ENCODE measurements at regions not wholly inside any gene's neighbourhood (a gene's known extent, or its start where the extent isn't known, plus 50 kb on each side); places are given as distances from the start of the nearest gene placed in this dataset.

DNA sequence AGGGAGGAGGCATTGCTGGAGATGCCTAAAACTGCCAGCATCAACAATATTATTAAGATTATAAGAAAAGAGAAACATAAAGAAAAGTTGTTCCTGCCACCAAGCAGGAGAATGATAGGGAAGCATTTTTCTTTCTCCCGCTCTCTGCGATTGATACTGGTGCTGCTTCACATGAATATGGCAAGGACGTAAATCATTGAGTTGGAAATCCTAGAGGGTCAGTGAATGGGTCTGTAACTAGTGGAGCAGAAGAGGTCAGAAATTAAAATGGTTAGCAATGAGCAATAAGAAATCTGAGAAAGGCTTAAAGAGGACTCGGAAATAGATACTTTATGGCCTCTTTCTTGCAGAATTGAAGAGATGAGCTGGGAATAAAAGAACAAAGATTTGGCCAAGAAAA is 631.7 kb downstream of the BCL11A start:
- DNase-seq (ENCODE audit: low read depth in 3 of 3), result no peak

GRCh38 chr2:59920961-59921360 is 632.5 kb downstream of the BCL11A start:
- no peak for DNase-seq (ENCODE audit: low read depth in 3 of 3)

DNA sequence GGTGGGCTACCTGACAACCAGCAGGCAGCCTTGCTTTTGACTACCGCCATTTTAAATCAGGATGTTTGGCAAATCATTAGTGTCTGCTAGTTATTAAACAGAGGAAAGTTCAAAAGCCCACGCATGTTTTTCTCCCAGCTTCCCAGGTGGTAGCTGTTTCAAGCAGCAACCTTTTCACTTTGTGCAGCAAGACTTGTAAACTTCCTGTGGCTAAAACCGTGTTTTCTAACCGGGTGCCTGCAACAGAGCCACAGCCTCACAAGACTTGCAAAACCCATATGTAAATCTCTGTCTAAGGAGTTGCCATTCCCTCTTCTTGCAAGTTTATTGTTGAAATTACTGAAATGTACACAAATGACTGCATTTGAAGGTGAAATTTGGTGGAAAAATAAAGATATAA is 633.1 kb downstream of the BCL11A start:
- no peak for DNase-seq (ENCODE audit: low read depth in 3 of 3)

- DNase-seq (ENCODE audit: low read depth in 3 of 3), result no peak
Measured at GRCh38 chr2:59919579-59919978, 633.9 kb downstream of the BCL11A start.

GRCh38 chr2:59912042-59912441 is 641.4 kb downstream of the BCL11A start:
- no peak for DNase-seq (ENCODE audit: low read depth in 3 of 3)

- no peak for DNase-seq (ENCODE audit: low read depth in 3 of 3)
Measured at GRCh38 chr2:59910166-59910565, 643.3 kb downstream of the BCL11A start.

- no peak for DNase-seq (ENCODE audit: low read depth in 3 of 3)
Measured at GRCh38 chr2:59909147-59909546, 644.3 kb downstream of the BCL11A start.

GRCh38 chr2:59905731-59906130 is 647.7 kb downstream of the BCL11A start:
- no peak for DNase-seq (ENCODE audit: low read depth in 3 of 3)

- DNase-seq (ENCODE audit: low read depth in 3 of 3), result no peak
Measured at GRCh38 chr2:59903994-59904544, 649.4 kb downstream of the BCL11A start.

DNA sequence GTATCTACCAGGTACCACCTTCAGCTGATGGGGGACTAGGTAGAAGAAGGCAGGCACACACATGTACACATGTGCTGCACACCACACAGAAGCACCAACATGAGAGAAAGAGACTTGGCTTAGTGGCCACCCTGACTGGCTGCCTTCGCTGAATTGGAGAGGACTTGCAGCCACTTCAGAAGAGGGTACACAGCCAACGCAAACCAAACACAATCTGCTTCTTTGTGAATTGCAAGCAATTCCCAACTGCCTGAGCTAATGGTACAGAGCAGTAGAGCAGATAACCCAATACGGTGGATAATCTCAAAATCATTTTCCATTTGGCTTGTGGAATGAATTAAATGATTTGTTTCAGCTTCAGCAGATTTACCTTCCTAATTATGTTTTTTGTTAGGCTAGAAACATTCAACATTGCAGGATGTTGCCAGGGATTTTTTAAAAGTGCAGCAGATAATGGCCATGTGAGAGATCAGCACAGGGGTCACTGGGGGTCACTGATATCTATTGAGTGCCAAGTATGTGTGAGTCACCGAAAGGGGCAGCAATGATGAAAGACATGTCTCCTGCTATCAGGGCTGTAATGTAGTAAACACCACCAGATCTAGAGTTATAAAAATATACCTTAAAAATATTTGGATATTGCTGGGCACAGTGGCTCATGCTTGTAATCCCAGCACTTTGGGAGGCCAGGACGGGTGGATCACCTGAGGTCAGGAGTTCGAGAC is 652.6 kb downstream of the BCL11A start:
- DNase-seq (ENCODE audit: low read depth in 3 of 3), result no peak

DNA sequence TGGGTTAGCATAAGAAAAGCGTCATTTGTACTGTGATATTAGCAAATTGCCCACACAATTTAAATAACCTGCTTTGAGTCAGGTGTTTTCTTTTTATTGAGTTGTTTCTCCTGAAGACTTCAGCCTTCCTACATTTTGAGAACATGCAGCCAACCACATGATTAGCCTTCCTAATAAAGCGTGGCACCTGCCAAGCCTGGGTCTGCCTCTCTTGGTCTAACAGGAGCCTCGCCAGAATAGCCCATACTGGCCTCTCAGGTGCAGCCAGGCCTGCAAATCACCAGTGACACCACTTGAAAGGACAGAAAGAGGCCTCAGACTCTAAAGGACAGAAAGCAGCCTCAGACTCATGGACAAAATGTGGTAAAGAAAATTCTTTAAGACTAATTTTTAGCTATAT is 653.8 kb downstream of the BCL11A start:
- no peak for DNase-seq (ENCODE audit: low read depth in 3 of 3)

DNA sequence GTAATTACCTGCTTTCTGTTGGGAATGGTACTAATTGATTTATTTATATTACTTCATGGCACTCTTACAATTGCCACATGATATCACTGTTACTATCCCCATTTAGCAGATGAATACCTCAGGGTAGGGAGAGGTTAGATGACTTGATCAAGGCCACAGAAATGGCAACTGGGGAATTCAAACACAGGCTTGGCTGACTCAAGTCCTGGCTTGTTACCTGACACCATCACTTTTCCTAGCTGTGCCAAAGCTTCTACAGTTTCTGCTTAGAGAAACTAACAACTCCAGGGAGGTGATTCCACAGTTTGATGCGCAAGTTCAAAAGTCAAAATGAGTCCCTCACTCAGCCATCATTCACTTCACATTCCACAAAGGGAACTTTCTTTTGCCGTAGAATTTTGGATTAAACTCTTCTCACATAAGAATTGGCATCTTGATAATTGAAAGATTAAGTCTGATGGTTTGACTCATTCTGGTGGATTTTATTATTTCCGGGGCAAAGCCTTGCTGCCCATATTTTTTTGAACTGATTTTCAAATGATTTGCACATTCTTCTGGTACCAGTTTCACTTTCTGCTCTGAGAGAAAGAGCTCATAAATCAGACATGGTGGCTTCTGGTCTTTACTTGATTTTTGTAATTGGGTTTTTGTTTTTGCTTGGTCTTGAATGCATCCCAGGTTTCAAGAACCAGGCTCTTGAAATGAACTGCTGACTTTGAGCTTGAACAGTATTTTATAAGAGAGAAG is 656.8 kb downstream of the BCL11A start:
- DNase-seq (ENCODE audit: low read depth in 3 of 3), result no peak

DNA sequence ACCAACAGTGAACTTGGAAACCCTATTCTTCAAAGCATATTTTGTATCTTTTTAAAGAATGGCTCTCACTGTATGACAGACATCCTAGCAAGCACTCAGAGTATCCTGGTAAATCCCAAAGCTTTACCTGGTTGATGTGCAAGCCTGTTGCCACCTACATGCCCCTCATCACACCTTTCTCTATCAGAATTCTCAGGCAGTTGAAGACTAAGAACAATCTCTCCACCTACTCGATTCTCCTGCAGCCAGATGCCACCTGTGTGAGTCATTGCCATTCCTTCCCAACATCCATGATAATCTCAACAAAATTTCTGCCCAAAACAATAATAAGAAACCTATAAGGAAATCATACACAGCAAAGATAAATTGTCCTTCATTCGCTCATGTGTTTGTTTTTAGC is 659.8 kb downstream of the BCL11A start:
- DNase-seq (ENCODE audit: low read depth in 3 of 3), result no peak

DNA sequence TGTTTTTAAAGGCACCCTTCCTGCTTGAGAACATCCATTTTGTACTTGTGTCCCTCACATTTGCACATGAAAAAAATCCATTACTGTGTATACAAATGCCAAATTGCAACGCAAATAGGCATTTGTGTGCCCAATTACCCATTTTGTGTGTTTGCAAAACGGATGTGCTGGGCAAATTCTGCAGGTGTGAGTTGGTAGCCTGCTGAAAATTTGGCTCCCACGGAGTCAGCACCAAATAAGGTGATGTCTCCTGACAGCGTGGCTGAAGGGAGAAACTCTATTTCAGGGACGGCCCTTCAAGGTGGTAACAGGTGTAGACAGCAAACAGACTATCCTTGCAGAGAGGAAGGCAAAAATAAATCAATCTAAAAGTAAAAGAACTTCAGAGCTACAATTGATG is 661.1 kb downstream of the BCL11A start:
- DNase-seq (ENCODE audit: low read depth in 3 of 3), result no peak

DNA sequence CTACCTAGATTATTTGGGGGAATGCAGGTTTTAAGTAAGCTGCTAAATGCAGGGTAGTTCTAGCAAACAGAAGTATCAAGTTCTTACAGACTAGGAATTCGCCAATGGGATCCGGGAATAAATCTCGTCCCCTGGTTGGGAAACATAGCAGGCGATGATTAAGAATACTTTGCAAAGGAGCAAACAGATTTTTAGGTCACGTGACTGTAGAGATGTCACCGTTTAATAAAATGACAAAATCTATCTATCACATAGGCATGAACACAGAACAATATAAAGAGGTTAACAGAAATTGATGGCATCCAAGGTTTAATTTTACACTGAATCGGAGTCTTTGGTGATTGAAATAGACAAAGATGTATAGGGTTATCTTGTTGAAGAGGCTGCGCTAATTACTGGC is 664.1 kb downstream of the BCL11A start:
- no peak for DNase-seq (ENCODE audit: low read depth in 3 of 3)

DNA sequence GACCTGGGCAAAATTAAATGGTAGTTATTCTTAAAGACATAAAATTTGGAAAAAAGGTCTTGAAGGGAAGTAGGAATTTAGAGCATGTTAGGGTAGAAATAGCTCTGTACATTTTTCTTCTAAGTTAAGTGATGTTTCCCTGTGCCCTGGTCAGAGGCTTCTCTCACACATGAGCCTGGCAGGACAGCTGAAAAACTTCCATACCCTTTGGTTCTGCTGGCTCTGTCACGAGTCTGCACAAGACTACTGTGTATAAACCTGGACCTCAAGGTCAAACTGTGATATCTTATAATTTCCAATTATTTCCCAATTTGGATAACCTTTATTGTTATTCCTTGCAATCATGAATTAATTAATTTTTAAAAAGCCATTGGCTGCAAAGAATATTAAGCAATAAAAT is 664.7 kb downstream of the BCL11A start:
- DNase-seq (ENCODE audit: low read depth in 3 of 3), result no peak

- peak in 2 of 3 experiments; percentile 2 to 6 for DNase-seq (ENCODE audit: low read depth in 3 of 3)
Measured at GRCh38 chr2:59888015-59888414, 665.4 kb downstream of the BCL11A start.

DNA sequence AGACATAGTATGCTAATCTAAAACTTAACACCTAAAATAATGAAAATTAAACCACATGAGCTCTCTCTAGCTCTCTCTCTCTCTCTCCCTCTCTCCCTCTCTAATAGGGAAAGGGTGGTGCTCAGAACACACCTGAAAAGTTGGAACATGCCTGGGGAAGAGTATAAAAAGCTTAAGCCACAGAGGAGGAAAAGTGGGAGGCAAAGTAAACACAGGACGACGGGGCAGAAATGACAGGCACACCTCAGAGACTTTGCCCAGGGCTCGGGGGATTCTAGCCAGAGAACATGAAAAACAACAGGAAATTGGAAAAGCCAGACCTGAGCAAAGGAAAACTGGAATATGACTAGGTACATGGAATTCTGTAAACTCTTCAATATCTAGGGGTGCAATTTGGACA is 666.1 kb downstream of the BCL11A start:
- no peak for DNase-seq (ENCODE audit: low read depth in 3 of 3)

- no peak for DNase-seq (ENCODE audit: low read depth in 3 of 3)
Measured at GRCh38 chr2:59886759-59887158, 666.7 kb downstream of the BCL11A start.

GRCh38 chr2:59885541-59885940 is 667.9 kb downstream of the BCL11A start:
- no peak for DNase-seq (ENCODE audit: low read depth in 3 of 3)

DNA sequence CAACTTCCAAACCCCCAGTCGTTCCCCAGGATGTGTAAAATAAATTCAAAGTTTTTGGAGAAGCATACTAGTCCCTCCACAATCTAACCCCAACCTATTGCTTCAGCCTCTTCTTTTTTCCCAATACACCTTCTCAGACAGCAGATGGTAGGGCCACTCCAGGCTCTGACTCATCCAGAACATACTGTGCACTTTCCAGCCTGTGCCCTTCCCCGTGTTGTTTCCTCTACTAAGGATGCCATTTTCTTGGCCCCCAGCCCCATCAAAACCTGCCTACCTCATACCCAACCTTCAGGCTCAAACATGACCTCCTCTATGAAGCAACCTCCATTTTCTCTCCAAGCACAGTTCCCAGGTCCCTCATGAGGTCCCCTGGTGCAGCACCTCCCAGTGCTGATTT is 669.3 kb downstream of the BCL11A start:
- DNase-seq (ENCODE audit: low read depth in 3 of 3), result no peak

GRCh38 chr2:59882822-59883221 is 670.6 kb downstream of the BCL11A start:
- DNase-seq (ENCODE audit: low read depth in 3 of 3), result no peak

DNA sequence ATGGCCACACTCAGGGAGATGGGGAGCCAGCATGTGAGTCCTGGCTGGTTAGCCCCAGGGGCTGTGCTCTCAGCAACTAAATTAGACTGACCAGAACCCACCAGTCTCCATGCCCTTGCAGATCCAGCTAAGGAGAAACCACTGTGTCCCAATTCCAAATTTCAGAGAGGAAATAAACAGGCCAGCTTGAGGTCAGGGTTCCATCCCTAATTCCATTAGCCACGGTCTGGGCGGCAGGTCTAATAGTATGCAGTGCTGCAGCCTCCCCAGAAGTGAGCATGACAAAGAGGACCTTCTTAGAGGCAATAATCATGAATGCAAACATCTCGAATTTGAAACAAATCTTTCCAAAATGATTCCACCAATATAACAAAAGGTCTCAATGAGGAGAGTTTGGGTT is 671.2 kb downstream of the BCL11A start:
- DNase-seq (ENCODE audit: low read depth in 3 of 3), result no peak

Measured in stimulated activated CD4-positive, alpha-beta T cell treated with anti-CD3 and anti-CD28 coated beads, TNF-alpha, amount 100 ng/mL, for 4 hours (primary cell).